ENCODE measurements at regions not wholly inside any gene's neighbourhood (a gene's known extent, or its start where the extent isn't known, plus 50 kb on each side); places are given as distances from the start of the nearest gene placed in this dataset.

- no peaks in the 10 kb centered on the region for H3K9me3 Mint-ChIP-seq
- DNase-seq (no peak), ATAC-seq (no peak)
- intact Hi-C loops (cut with micrococcal nuclease): no loop called here
- no peaks in the 10 kb centered on the region for H3K4me1 Mint-ChIP-seq (ENCODE audit: low read depth)
- no peak overlapping the region for H3K27ac Mint-ChIP-seq
- H3K36me3 Mint-ChIP-seq (ENCODE audit: low read depth): no peaks in the 10 kb centered on the region
- ChIA-PET POLR2A (no interaction called here), CTCF (no interaction called here)
- H3K4me3 Mint-ChIP-seq: no peak overlapping the region
- no peak for TF ChIP-seq CTCF (IDR thresholded peaks at IDR 0.05)
- H3K27me3 Mint-ChIP-seq: no peaks in the 10 kb centered on the region
These were observed 526.7 kb upstream of the WWC1 start for GRCh38 chr5:167764641-167765289.

- intact Hi-C loops (cut with micrococcal nuclease): no loop called here
- no peak overlapping the region for H3K4me3 Mint-ChIP-seq
- DNase-seq: no peak
- no peak overlapping the region for H3K27ac Mint-ChIP-seq
- CTCF ChIA-PET: no interaction called here
- POLR2A ChIA-PET: no interaction called here
- no peaks in the 10 kb centered on the region for H3K9me3 Mint-ChIP-seq
- H3K27me3 Mint-ChIP-seq: no peaks in the 10 kb centered on the region
- no peaks in the 10 kb centered on the region for H3K4me1 Mint-ChIP-seq (ENCODE audit: low read depth)
- ATAC-seq: no peak
- TF ChIP-seq CTCF (IDR thresholded peaks at IDR 0.05): no peak
- no peaks in the 10 kb centered on the region for H3K36me3 Mint-ChIP-seq (ENCODE audit: low read depth)
These were observed 526.1 kb upstream of the WWC1 start for GRCh38 chr5:167765352-167765751.

- DNase-seq (no peak), ATAC-seq (no peak)
- intact Hi-C loops (cut with micrococcal nuclease): no loop called here
- Mint-ChIP-seq H3K4me3 (no peak overlapping the region), H3K27ac (no peak overlapping the region), H3K9me3 (no peaks in the 10 kb centered on the region), H3K36me3 (ENCODE audit: low read depth) (no peaks in the 10 kb centered on the region), H3K4me1 (ENCODE audit: low read depth) (no peaks in the 10 kb centered on the region), H3K27me3 (no peaks in the 10 kb centered on the region)
- CTCF ChIA-PET: no interaction called here
- no peak for TF ChIP-seq CTCF (IDR thresholded peaks at IDR 0.05)
- POLR2A ChIA-PET: no interaction called here
These were observed 524.5 kb upstream of the WWC1 start for GRCh38 chr5:167766957-167767356.

- H3K27me3 Mint-ChIP-seq: no peaks in the 10 kb centered on the region
- ChIA-PET CTCF (no interaction called here), POLR2A (no interaction called here)
- no peak overlapping the region for H3K27ac Mint-ChIP-seq
- no peaks in the 10 kb centered on the region for H3K36me3 Mint-ChIP-seq (ENCODE audit: low read depth)
- no peak overlapping the region for H3K4me3 Mint-ChIP-seq
- intact Hi-C loops (cut with micrococcal nuclease): no loop called here
- no peaks in the 10 kb centered on the region for H3K9me3 Mint-ChIP-seq
- H3K4me1 Mint-ChIP-seq (ENCODE audit: low read depth): no peaks in the 10 kb centered on the region
- ATAC-seq: no peak
- no peak for DNase-seq
- TF ChIP-seq CTCF (IDR thresholded peaks at IDR 0.05): no peak
These were observed 523.6 kb upstream of the WWC1 start for GRCh38 chr5:167767795-167768194.

GRCh38 chr5:167769846-167770413 lies 521.5 kb upstream of the WWC1 start:
- H3K4me1 Mint-ChIP-seq (ENCODE audit: low read depth): no peaks in the 10 kb centered on the region
- H3K27ac Mint-ChIP-seq: no peak overlapping the region
- no peak overlapping the region for H3K4me3 Mint-ChIP-seq
- POLR2A ChIA-PET: no interaction called here
- no peaks in the 10 kb centered on the region for H3K9me3 Mint-ChIP-seq
- TF ChIP-seq CTCF (IDR thresholded peaks at IDR 0.05): no peak
- intact Hi-C loops (cut with micrococcal nuclease): no loop called here
- no peaks in the 10 kb centered on the region for H3K36me3 Mint-ChIP-seq (ENCODE audit: low read depth)
- ATAC-seq: no peak
- DNase-seq: no peak
- no peaks in the 10 kb centered on the region for H3K27me3 Mint-ChIP-seq
- CTCF ChIA-PET: no interaction called here

All from activated CD8-positive, alpha-beta T cell treated with anti-CD3 and anti-CD28 coated beads for 36 hours (primary cell).